NB4 (cell line): ENCODE measurements at regions not wholly inside any gene's neighbourhood (a gene's known extent, or its start where the extent isn't known, plus 50 kb on each side); places are given as distances from the start of the nearest gene placed in this dataset.
"Not testable (repeated sequence)": the region's sequence is repeated elsewhere in the genome, so short reads cannot be mapped to it uniquely, and the experiment has no call there.

Source experiments
- DNase-seq: peaks from one replicate; pipeline ENCODE4 v3.0.0; 2010; ENCODE audit warnings: low read depth
- H3K4me3 ChIP-seq: one replicate; pipeline ENCODE4 v1.5.1; 2011; ENCODE audit warnings: mild to moderate bottlenecking, low read depth, low read length, moderate library complexity
- CTCF ChIP-seq: IDR thresholded peaks from one replicate; pipeline ENCODE4 v1.5.1; 2012; ENCODE audit warnings: low read depth, low read length
- MAX ChIP-seq: IDR thresholded peaks from 2 replicates; pipeline ENCODE4 v1.6.1; 2011; ENCODE audit warnings: low read depth, low read length
- MYC ChIP-seq: IDR thresholded peaks from 2 replicates; pipeline ENCODE4 v1.6.1; 2011; ENCODE audit warnings: low read depth, low read length
- POLR2A ChIP-seq: IDR thresholded peaks from 2 replicates; pipeline ENCODE4 v1.6.1; 2011; ENCODE audit warnings: mild to moderate bottlenecking; ENCODE audit not compliant: insufficient read length; ENCODE audit errors: extremely low read depth

DNA sequence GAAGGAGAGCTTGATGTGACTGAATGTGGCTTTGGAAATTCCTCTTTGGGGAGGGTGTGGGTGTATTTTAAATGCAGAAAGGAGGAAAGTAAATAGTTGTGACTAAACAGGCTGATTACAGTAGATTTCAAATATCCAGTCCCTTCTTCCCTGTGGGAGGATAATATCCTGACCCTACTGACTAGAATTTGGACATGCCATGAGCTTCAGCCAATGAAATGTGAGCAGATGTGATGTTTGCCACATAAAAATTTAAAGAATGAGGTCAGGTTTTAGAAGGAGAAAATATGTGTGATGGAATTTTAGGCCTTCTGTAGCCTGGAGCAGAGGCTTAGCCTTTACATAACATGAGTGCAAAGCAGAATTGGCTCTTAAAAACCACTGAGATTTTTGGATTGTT, 1218.9 kb downstream of the ROBO2 start:
- no peak for TF ChIP-seq POLR2A
- TF ChIP-seq MAX: no peak
- H3K4me3 ChIP-seq: no peak overlapping the region
- DNase-seq: no peak

DNA sequence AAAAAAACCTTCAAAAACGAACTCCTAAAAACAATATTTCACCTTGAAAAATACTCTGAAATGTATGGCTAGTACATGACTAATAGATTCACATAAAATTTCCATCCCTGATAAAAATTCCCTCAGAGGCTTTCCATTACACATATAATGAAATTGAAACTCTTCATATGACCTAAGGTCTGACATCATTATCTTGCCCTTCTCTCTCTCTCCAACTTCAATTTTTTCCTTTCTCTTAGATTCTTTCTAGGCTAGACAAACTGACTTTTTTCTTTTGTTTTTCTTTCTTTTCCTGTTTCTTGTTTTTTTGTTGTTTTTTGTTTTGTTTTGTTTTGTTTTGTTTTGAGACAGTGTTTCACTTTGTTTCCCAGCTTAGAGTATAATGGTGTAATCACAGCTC, 1220.5 kb downstream of the ROBO2 start:
- TF ChIP-seq MAX: no peak
- no peak for TF ChIP-seq POLR2A
- TF ChIP-seq MYC: no peak
- TF ChIP-seq CTCF: no peak
- no peak for DNase-seq
- H3K4me3 ChIP-seq: no peak overlapping the region

DNA sequence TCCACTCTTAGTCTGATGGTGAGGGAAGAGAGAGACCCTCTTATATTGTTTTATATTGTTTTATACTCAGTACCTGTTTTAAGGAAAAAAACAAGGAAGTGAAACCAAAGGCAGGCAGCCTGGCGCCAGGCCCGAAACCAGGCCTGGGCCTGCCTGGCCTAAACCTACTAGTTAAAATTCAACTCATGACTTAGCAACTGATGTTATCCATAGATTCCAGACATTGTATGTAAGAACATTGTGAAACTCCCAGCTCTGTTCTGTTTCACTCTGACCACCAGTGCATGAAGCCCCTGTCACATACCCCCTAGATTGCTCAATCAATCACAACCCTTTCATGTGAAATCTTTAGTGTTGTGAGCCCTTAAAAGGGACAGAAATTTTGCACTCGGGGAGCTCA, 1226.7 kb downstream of the ROBO2 start:
- DNase-seq, H3K4me3 ChIP-seq: not testable (repeated sequence)

- DNase-seq: no peak
- TF ChIP-seq CTCF (no peak), MAX (no peak), MYC (no peak), POLR2A (no peak)
- no peak overlapping the region for H3K4me3 ChIP-seq
Measured at GRCh38 chr3:78267235-78267634, 1227.3 kb downstream of the ROBO2 start.

DNA sequence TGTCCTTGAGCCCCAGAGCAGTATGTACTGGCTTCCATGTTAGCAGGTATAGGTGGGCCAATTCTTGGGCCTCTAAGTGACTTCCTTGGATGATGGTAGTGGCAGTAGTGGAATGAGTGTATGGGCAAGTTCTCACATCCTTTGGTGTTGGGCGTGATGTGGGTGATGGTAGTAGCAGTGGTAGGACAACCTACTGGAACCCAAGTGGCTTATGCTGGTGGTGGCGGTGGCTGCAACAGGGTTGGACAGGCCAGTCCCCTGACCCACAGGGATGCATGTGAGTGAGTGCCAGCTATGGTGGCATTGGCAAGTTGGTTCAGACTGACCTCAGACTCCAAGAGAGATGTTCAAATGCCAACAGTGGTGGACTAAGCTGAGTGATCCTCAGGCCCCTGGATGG, 1228.2 kb downstream of the ROBO2 start:
- H3K4me3 ChIP-seq: no peak overlapping the region

GRCh38 chr3:78268716-78269668, 1229.1 kb downstream of the ROBO2 start:
- DNase-seq: no peak
- TF ChIP-seq POLR2A (no peak), CTCF (no peak), MAX (no peak), MYC (no peak)
- H3K4me3 ChIP-seq: no peak overlapping the region

More for the DNA sequence above, 1228.2 kb downstream of the ROBO2 start:
- no peak for DNase-seq
- no peak for TF ChIP-seq POLR2A
- TF ChIP-seq MAX: no peak
- TF ChIP-seq CTCF: no peak
- TF ChIP-seq MYC: no peak
